Germinal center (tissue), 1 donor: ENCODE measurements at regions not wholly inside any gene's neighbourhood (a gene's known extent, or its start where the extent isn't known, plus 50 kb on each side); places are given as distances from the start of the nearest gene placed in this dataset.

Experiments used
- DNase-seq: peaks from one replicate; pipeline ENCODE4 v3.0.0; 2012; ENCODE audit warnings: mixed read lengths, low spot score

- no peak for DNase-seq
These were observed 180.6 kb upstream of the RBMS1 start for GRCh38 chr2:160674146-160674750.

GRCh38 chr2:160679686-160680085 lies 186.1 kb upstream of the RBMS1 start:
- no peak for DNase-seq

GRCh38 chr2:160680294-160680693 lies 186.7 kb upstream of the RBMS1 start:
- DNase-seq, result no peak

- DNase-seq, result no peak
These were observed 187.4 kb upstream of the RBMS1 start for GRCh38 chr2:160680974-160681373.

- no peak for DNase-seq
These were observed 189.6 kb upstream of the RBMS1 start for GRCh38 chr2:160683206-160683605.

GRCh38 chr2:160687629-160688028 lies 194.0 kb upstream of the RBMS1 start:
- DNase-seq, result no peak

GRCh38 chr2:160689441-160689840 lies 195.8 kb upstream of the RBMS1 start:
- DNase-seq, result no peak

GRCh38 chr2:160694221-160694620 lies 200.6 kb upstream of the RBMS1 start:
- DNase-seq, result no peak

- DNase-seq, result no peak
These were observed 201.0 kb upstream of the RBMS1 start for GRCh38 chr2:160694631-160695030.

GRCh38 chr2:160695402-160696086 lies 201.9 kb upstream of the RBMS1 start:
- DNase-seq, result no peak

- DNase-seq, result no peak
These were observed 202.5 kb upstream of the RBMS1 start for GRCh38 chr2:160696087-160696452.

GRCh38 chr2:160697817-160698216 lies 204.2 kb upstream of the RBMS1 start:
- no peak for DNase-seq

GRCh38 chr2:160700021-160700814 lies 206.6 kb upstream of the RBMS1 start:
- no peak for DNase-seq

GRCh38 chr2:160701822-160702221 lies 208.2 kb upstream of the RBMS1 start:
- no peak for DNase-seq

- no peak for DNase-seq
These were observed 209.1 kb upstream of the RBMS1 start for GRCh38 chr2:160702754-160703153.

- DNase-seq, result no peak
These were observed 210.3 kb upstream of the RBMS1 start for GRCh38 chr2:160703648-160704585.

GRCh38 chr2:160715428-160715827 lies 221.8 kb upstream of the RBMS1 start:
- DNase-seq, result no peak

- no peak for DNase-seq
These were observed 225.5 kb upstream of the RBMS1 start for GRCh38 chr2:160719116-160719515.

- DNase-seq, result no peak
These were observed 226.5 kb upstream of the RBMS1 start for GRCh38 chr2:160720098-160720497.

- no peak for DNase-seq
These were observed 227.8 kb upstream of the RBMS1 start for GRCh38 chr2:160721089-160722040.

- no peak for DNase-seq
These were observed 232.4 kb upstream of the RBMS1 start for GRCh38 chr2:160726046-160726445.
